K562 (cell line): ENCODE measurements at regions not wholly inside any gene's neighbourhood (a gene's known extent, or its start where the extent isn't known, plus 50 kb on each side); places are given as distances from the start of the nearest gene placed in this dataset.

Experiments used
- ATAC-seq: fragments of 200-7000 bp; cut with Tn5 transposase; 3 replicates; pipeline ENCODE4 v1.9.1; 2020; ENCODE audit warnings: moderate library complexity
- BruUV-seq: library from RNA; stranded (reverse); fragments of 400-500 nt; replicated peaks from 2 replicates; lab custom pipeline; 2021; lab: Mats Ljungman, UMichigan
- CTCF ChIA-PET: fragments of 300-600 bp; formaldehyde crosslinking; extraction: SDS; loops from one replicate; lab custom pipeline; 2021; ENCODE audit warnings: low intra/inter-chr PET ratio; lab: Yijun Ruan, JAX
- POLR2A ChIA-PET: fragments of 300-600, 350-650 bp; sonication (Branson Sonifier 250); formaldehyde crosslinking; extraction: SDS; loops from one replicate; lab custom pipeline; 2021; ENCODE audit warnings: antibody characterized with exemption, inconsistent platforms; lab: Yijun Ruan, JAX
- DNase-seq, 4 experiments: peaks; one replicate each; pipeline versions ENCODE4 v3.0.0 to v3.0.0-alpha.2; 2011 to 2018; ENCODE audit warnings: low spot score in 3 of 4, mixed read lengths in 3 of 4; ENCODE audit errors: extremely low read depth in 1 of 4
- FAIRE-seq: peaks from 2 replicates; lab custom pipeline; 2011; peaks lifted over from hg19 to GRCh38; lab: Jason Lieb, UNC
- H2AFZ ChIP-seq: 2 replicates; pipeline ENCODE4 v1.6.0; 2011; ENCODE audit warnings: low read depth, low read length, control low read depth, inconsistent platforms
- H3K27ac ChIP-seq: fragments of 200-600 bp; 3 replicates; pipeline ENCODE4 v1.8.0; 2011; ENCODE audit warnings: low read depth, mild to moderate bottlenecking, control low read depth, inconsistent platforms, low read length, moderate library complexity, mixed read lengths; ENCODE audit errors: extremely low read depth
- H3K27me3 ChIP-seq, 2 experiments: fragments of 300-600 bp in 1 of 2; 2 replicates in 1 of 2; 3 replicates in 1 of 2; pipeline versions ENCODE4 v1.6.0 to v1.8.0; 2011; ENCODE audit warnings: inconsistent platforms in 2 of 2, low read length in 2 of 2, mild to moderate bottlenecking in 1 of 2, mixed read lengths in 1 of 2, moderate library complexity in 1 of 2; ENCODE audit not compliant: control insufficient read depth in 2 of 2, insufficient read depth in 2 of 2
- H3K36me3 ChIP-seq: fragments of 300-600 bp; 3 replicates; pipeline ENCODE4 v1.8.0; 2011; ENCODE audit warnings: mild to moderate bottlenecking, low read length, inconsistent platforms; ENCODE audit not compliant: control insufficient read depth, insufficient read depth
- H3K4me1 ChIP-seq, 2 experiments: fragments of 200-600 bp in 1 of 2; replicated peaks in 1 of 2; 2 replicates in 1 of 2; 3 replicates in 1 of 2; pipeline versions ENCODE4 v1.5.1 to v1.8.0; 2011; ENCODE audit warnings: inconsistent platforms in 2 of 2, low read length in 2 of 2, mild to moderate bottlenecking in 1 of 2, mixed read lengths in 1 of 2, moderate library complexity in 1 of 2; ENCODE audit not compliant: control insufficient read depth in 2 of 2, insufficient read depth in 2 of 2
- H3K4me2 ChIP-seq: 2 replicates; pipeline ENCODE4 v1.6.1; 2011; ENCODE audit warnings: low read length, control low read depth, inconsistent platforms, mixed read lengths; ENCODE audit not compliant: insufficient read depth
- H3K4me3 ChIP-seq: fragments of 200-600 bp; sonication (generic), shearing (Covaris generic); 2 replicates; pipeline ENCODE4 v1.5.1; 2016; ENCODE audit warnings: control low read depth, inconsistent platforms
- H3K79me2 ChIP-seq: fragments of 200-600 bp; 3 replicates; pipeline ENCODE4 v1.8.0; 2011; ENCODE audit warnings: low read length, inconsistent platforms; ENCODE audit not compliant: control insufficient read depth, insufficient read depth
- H3K9ac ChIP-seq, 2 experiments: 2 replicates each; pipeline versions ENCODE4 v1.6.0 to v1.6.1; 2011; ENCODE audit warnings: low read depth in 2 of 2, low read length in 2 of 2, control low read depth in 1 of 2, inconsistent platforms in 1 of 2, mild to moderate bottlenecking in 1 of 2, mixed read lengths in 1 of 2; ENCODE audit not compliant: insufficient read depth in 1 of 2
- H3K9me1 ChIP-seq: one replicate; pipeline ENCODE4 v1.6.0; 2011; ENCODE audit warnings: inconsistent platforms, mild to moderate bottlenecking, low read length, moderate library complexity; ENCODE audit not compliant: control insufficient read depth, insufficient read depth
- H3K9me3 ChIP-seq: replicated peaks from 2 replicates; pipeline ENCODE4 v1.5.1; 2011; ENCODE audit warnings: low read depth, low read length, inconsistent platforms; ENCODE audit not compliant: control insufficient read depth, insufficient read depth
- H4K20me1 ChIP-seq: replicated peaks from 2 replicates; pipeline ENCODE4 v1.6.1; 2011; ENCODE audit warnings: low read length, inconsistent platforms, mixed read lengths; ENCODE audit not compliant: control insufficient read depth, insufficient read depth
- ARHGAP35 ChIP-seq: fragments of 450-650 bp; IDR thresholded peaks from 2 replicates; pipeline ENCODE4 v1.6.1; 2018; ENCODE audit not compliant: partially characterized antibody
- CBFA2T2 ChIP-seq: fragments of 450-650 bp; conservative IDR thresholded peaks from 2 replicates; pipeline ENCODE4 v1.6.1; 2017; ENCODE audit warnings: mild to moderate bottlenecking
- CHD4 ChIP-seq: fragments of 200-600 bp; sonication (generic); IDR thresholded peaks from 3 replicates; pipeline ENCODE4 v1.6.1; 2012; ENCODE audit warnings: low read depth, mild to moderate bottlenecking, mixed read lengths, low read length, inconsistent platforms; ENCODE audit not compliant: insufficient read depth, insufficient replicate concordance, poor library complexity, severe bottlenecking
- ESRRB ChIP-seq: fragments of 250-450 bp; sonication (Bioruptor Pico); IDR thresholded peaks from 2 replicates; pipeline ENCODE4 v1.5.0; 2020; ENCODE audit warnings: mild to moderate bottlenecking, moderate library complexity, borderline replicate concordance
- GATAD2B ChIP-seq: fragments of 450-650 bp; IDR thresholded peaks from 2 replicates; pipeline ENCODE4 v1.6.1; 2017; ENCODE audit warnings: mild to moderate bottlenecking, borderline replicate concordance
- GTF2F1 ChIP-seq: IDR thresholded peaks from 2 replicates; pipeline ENCODE4 v1.6.1; 2011; ENCODE audit warnings: low read depth, low read length, improper control_type of control experiment
- HCFC1 ChIP-seq: IDR thresholded peaks from 2 replicates; pipeline ENCODE4 v1.6.1; 2012; ENCODE audit warnings: low read depth, low read length, improper control_type of control experiment
- HNRNPK ChIP-seq: fragments of 200-400 bp; formaldehyde crosslinking; IDR thresholded peaks from one replicate; pipeline ENCODE4 v1.6.1; 2018; ENCODE audit warnings: mild to moderate bottlenecking, low read depth, low read length; ENCODE audit not compliant: poor library complexity, severe bottlenecking
- HNRNPUL1 ChIP-seq: fragments of 200-400 bp; formaldehyde crosslinking; IDR thresholded peaks from 2 replicates; pipeline ENCODE4 v1.6.1; 2017; ENCODE audit warnings: low read length
- IRF9 ChIP-seq: fragments of 450-650 bp; IDR thresholded peaks from 2 replicates; pipeline ENCODE4 v1.6.1; 2016; ENCODE audit warnings: missing biosample characterization, missing genetic modification characterization
- LARP7 ChIP-seq: fragments of 450-650 bp; IDR thresholded peaks from 2 replicates; pipeline ENCODE4 v1.6.1; 2016
- MAX ChIP-seq: sonication (generic); formaldehyde crosslinking; IDR thresholded peaks from 2 replicates; pipeline ENCODE4 v1.9.0; 2022; ENCODE audit warnings: mild to moderate bottlenecking, missing genetic modification reagents
- MXI1 ChIP-seq: IDR thresholded peaks from 2 replicates; pipeline ENCODE4 v1.6.1; 2011; ENCODE audit warnings: low read depth, mild to moderate bottlenecking, improper control_type of control experiment, low read length
- NEUROD1 ChIP-seq: fragments of 150-350 bp; IDR thresholded peaks from 2 replicates; pipeline ENCODE4 v1.6.1; 2014; ENCODE audit warnings: borderline replicate concordance, low read length, low read depth; ENCODE audit not compliant: partially characterized antibody
- SAFB ChIP-seq: fragments of 200-400 bp; formaldehyde crosslinking; IDR thresholded peaks from 2 replicates; pipeline ENCODE4 v1.6.1; 2017; ENCODE audit warnings: low read depth, low read length, borderline replicate concordance
- SRSF3 ChIP-seq: fragments of 200-400 bp; formaldehyde crosslinking; IDR thresholded peaks from 2 replicates; pipeline ENCODE4 v1.6.1; 2016; ENCODE audit warnings: mild to moderate bottlenecking, low read length, moderate library complexity; ENCODE audit not compliant: insufficient read depth
- ZNF431 ChIP-seq: sonication (generic); formaldehyde crosslinking; IDR thresholded peaks from 2 replicates; pipeline ENCODE4 v1.8.0; 2022; ENCODE audit warnings: mild to moderate bottlenecking, missing genetic modification reagents
- ZNF785 ChIP-seq: fragments of 250-450 bp; sonication (Bioruptor Pico); IDR thresholded peaks from 2 replicates; pipeline ENCODE4 v1.4.0; 2020; ENCODE audit warnings: mild to moderate bottlenecking
- WGBS: fragments of 100-300 bp; shearing (Covaris generic); methylation state at CpG from one replicate; pipeline ENCODE4 v1.1.6; 2016; ENCODE audit warnings: low coverage, mixed read lengths; ENCODE audit not compliant: insufficient coverage; ENCODE audit errors: missing lambda C conversion rate; 5-methylcytosine and 5-hydroxymethylcytosine counted together
- in situ Hi-C: fragments of 300-500 bp; cut with MboI; formaldehyde crosslinking; loops from 4 replicates; pipeline ENCODE4 v1.15.0; 2018; ENCODE audit warnings: inconsistent platforms, mixed read lengths
- intact Hi-C: fragments of 100-400 bp; cut with micrococcal nuclease; formaldehyde crosslinking; loops from 2 replicates; pipeline ENCODE4 v1.14.2; 2022
- TF ChIP-seq, protein P1 (sequence below): fragments of 450-650 bp; IDR thresholded peaks from 2 replicates; pipeline ENCODE4 v1.6.1; 2018; ENCODE audit not compliant: partially characterized antibody

- TF ChIP-seq CHD4 (no peak), ARHGAP35 (no peak), LARP7 (no peak)
Observed at GRCh38 chr9:1235650-1236049, 185.5 kb downstream of the DMRT2 start (continued).

GRCh38 chr9:1236061-1236460 lies 185.9 kb downstream of the DMRT2 start:
- H3K9me1 ChIP-seq, result no peaks in the 10 kb centered on the region
- no peaks in the 10 kb centered on the region for H3K9me3 ChIP-seq
- DNase-seq, result no peak
- no peaks in the 10 kb centered on the region for H3K4me1 ChIP-seq
- FAIRE-seq, result no peak
- H4K20me1 ChIP-seq, result no peaks in the 10 kb centered on the region
- H3K4me3 ChIP-seq, result no peak overlapping the region
- no TSS peak for BruUV-seq
- POLR2A ChIA-PET, result no interaction called here
- no peaks in the 10 kb centered on the region for H3K79me2 ChIP-seq
- H2AFZ ChIP-seq, result no peak overlapping the region
- H3K27me3 ChIP-seq, result no peaks in the 10 kb centered on the region
- no peak overlapping the region for H3K27ac ChIP-seq
- CTCF ChIA-PET, result no interaction called here
- no peak overlapping the region for H3K4me2 ChIP-seq
- ATAC-seq, result no peak
- H3K36me3 ChIP-seq, result no peaks in the 10 kb centered on the region
- intact Hi-C loops, result no loop called here
- 0% methylated on average over 2 of the region's 2 CpGs for WGBS
- H3K9ac ChIP-seq, result no peak overlapping the region
- in situ Hi-C loops, result no loop called here
- TF ChIP-seq ZNF431 (no peak), ESRRB (CRISPR knock-in tag) (no peak), HCFC1 (no peak), HNRNPUL1 (no peak), SRSF3 (no peak), IRF9 (no peak), HNRNPK (no peak), GATAD2B (no peak), MAX (CRISPR knock-in tag) (no peak), GTF2F1 (no peak), SAFB (no peak), ZNF785 (CRISPR knock-in tag) (no peak), NEUROD1 (no peak), MXI1 (no peak), CBFA2T2 (no peak)
- TF ChIP-seq, protein P1, sequence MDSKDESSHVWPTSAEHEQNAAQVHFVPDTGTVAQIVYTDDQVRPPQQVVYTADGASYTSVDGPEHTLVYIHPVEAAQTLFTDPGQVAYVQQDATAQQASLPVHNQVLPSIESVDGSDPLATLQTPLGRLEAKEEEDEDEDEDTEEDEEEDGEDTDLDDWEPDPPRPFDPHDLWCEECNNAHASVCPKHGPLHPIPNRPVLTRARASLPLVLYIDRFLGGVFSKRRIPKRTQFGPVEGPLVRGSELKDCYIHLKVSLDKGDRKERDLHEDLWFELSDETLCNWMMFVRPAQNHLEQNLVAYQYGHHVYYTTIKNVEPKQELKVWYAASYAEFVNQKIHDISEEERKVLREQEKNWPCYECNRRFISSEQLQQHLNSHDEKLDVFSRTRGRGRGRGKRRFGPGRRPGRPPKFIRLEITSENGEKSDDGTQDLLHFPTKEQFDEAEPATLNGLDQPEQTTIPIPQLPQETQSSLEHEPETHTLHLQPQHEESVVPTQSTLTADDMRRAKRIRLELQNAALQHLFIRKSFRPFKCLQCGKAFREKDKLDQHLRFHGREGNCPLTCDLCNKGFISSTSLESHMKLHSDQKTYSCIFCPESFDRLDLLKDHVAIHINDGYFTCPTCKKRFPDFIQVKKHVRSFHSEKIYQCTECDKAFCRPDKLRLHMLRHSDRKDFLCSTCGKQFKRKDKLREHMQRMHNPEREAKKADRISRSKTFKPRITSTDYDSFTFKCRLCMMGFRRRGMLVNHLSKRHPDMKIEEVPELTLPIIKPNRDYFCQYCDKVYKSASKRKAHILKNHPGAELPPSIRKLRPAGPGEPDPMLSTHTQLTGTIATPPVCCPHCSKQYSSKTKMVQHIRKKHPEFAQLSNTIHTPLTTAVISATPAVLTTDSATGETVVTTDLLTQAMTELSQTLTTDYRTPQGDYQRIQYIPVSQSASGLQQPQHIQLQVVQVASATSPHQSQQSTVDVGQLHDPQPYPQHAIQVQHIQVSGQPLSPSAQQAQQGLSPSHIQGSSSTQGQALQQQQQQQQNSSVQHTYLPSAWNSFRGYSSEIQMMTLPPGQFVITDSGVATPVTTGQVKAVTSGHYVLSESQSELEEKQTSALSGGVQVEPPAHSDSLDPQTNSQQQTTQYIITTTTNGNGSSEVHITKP, result no peak
